AG09319 (cell line): ENCODE measurements at regions not wholly inside any gene's neighbourhood (a gene's known extent, or its start where the extent isn't known, plus 50 kb on each side); places are given as distances from the start of the nearest gene placed in this dataset.

Experiments used
- DNase-seq: peaks from one replicate; pipeline ENCODE4 v3.0.0-alpha.2; 2010; ENCODE audit warnings: low read depth; ENCODE audit errors: extremely low read depth
- TF ChIP-seq, protein P1 (sequence below): IDR thresholded peaks from 2 replicates; pipeline ENCODE4 v1.5.1; 2011; ENCODE audit warnings: low read depth, mild to moderate bottlenecking, inconsistent platforms, low read length, moderate library complexity

- DNase-seq, result no peak
- TF ChIP-seq, protein P1, sequence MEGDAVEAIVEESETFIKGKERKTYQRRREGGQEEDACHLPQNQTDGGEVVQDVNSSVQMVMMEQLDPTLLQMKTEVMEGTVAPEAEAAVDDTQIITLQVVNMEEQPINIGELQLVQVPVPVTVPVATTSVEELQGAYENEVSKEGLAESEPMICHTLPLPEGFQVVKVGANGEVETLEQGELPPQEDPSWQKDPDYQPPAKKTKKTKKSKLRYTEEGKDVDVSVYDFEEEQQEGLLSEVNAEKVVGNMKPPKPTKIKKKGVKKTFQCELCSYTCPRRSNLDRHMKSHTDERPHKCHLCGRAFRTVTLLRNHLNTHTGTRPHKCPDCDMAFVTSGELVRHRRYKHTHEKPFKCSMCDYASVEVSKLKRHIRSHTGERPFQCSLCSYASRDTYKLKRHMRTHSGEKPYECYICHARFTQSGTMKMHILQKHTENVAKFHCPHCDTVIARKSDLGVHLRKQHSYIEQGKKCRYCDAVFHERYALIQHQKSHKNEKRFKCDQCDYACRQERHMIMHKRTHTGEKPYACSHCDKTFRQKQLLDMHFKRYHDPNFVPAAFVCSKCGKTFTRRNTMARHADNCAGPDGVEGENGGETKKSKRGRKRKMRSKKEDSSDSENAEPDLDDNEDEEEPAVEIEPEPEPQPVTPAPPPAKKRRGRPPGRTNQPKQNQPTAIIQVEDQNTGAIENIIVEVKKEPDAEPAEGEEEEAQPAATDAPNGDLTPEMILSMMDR, result no peak
These were observed 941.3 kb downstream of the DIPK2A start for GRCh38 chr3:144912968-144913367.

GRCh38 chr3:144915202-144915601 lies 943.6 kb downstream of the DIPK2A start:
- DNase-seq, result no peak
- TF ChIP-seq, protein P1, result no peak

DNA sequence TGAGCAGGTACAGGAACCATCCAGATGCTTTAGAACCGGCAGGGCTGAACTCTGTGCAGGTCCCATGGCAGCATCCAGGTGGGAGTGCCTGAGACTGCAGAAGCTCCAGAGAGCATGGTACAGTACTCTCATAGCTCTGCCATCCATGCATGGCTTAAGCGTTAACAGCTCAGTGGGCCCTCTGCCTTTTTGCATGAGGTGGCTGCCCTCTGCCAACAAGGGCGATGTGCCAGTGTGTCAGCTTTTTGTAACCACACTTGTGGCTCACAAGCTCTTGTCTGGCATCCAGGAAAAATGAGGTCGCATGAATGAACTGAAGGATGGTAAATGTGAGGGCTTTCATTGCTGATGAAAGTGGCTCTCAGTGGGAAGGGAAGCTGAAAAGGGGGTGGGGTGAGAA lies 950.1 kb downstream of the DIPK2A start:
- DNase-seq, result no peak

DNA sequence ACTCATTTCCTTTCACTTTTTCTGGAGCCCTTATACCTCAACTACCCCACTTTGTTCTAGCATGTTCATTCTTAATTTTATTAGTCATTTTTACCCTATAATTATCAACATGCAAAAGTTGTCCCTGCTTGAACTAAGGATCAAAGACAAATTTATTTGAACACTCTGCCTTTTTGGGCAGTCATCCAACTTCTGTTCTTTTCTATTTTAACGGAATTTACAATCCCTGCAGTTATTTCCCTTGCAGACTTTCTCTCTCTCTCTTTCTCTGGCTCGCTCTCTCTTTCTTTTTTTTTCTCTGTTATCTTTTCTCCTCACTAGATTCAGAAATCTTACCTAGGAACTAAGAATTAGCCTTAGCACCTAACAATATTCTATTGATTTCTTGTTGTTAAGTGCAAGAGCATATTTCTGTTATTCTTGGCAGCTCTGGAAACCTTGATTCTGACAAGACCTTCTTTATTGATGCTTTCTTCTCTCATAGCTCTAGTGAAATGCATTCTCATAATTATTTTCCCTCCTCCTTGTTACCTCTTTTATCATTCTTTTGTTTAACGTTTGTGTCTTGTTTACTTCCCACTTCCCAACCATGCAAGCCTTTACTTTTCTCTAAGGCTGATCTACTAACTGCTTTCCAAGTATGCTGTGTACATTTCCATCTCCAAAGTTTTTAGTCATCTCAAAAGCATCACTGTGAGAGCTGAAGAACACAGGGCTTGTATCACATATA lies 951.6 kb downstream of the DIPK2A start:
- TF ChIP-seq, protein P1, result no peak
- no peak for DNase-seq

More for the DNA sequence above, 950.1 kb downstream of the DIPK2A start:
- TF ChIP-seq, protein P1, result no peak

DNA sequence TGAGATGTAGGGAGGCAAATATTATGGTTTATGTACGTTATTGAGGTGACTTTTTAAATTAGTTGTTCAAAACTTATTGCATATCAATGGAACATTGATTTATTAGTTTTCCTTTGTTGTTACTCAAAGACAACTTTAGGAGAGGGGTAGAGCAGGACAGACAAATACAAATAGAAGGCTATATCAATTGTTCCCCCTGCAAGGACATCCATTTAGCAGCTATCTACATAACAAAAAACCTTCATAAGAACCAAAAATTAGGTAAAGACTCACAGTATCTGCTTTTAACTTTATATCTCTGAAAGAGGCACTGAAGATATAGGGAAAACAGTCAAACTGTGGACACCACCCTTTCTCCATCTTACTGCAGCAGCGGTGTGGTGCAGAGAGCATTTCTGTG lies 958.8 kb downstream of the DIPK2A start:
- TF ChIP-seq, protein P1, result no peak
- no peak for DNase-seq

- DNase-seq, result no peak
- TF ChIP-seq, protein P1, result no peak
These were observed 960.0 kb downstream of the DIPK2A start for GRCh38 chr3:144931590-144931989.

GRCh38 chr3:144942093-144942837 lies 970.6 kb downstream of the DIPK2A start:
- TF ChIP-seq, protein P1, result no peak
- DNase-seq, result no peak
